HG03575 (cell line): ENCODE measurements at regions not wholly inside any gene's neighbourhood (a gene's known extent, or its start where the extent isn't known, plus 50 kb on each side); places are given as distances from the start of the nearest gene placed in this dataset.
"Not testable (repeated sequence)": the region's sequence is repeated elsewhere in the genome, so short reads cannot be mapped to it uniquely, and the experiment has no call there.

ENCODE experiments used
- ATAC-seq: cut with Tn5 transposase; IDR thresholded peaks from one replicate; pipeline ENCODE4 v1.9.1; 2021; ENCODE audit not compliant: unreplicated experiment, insufficient number of reproducible peaks, low FRiP score; ENCODE audit errors: extremely low read depth

DNA sequence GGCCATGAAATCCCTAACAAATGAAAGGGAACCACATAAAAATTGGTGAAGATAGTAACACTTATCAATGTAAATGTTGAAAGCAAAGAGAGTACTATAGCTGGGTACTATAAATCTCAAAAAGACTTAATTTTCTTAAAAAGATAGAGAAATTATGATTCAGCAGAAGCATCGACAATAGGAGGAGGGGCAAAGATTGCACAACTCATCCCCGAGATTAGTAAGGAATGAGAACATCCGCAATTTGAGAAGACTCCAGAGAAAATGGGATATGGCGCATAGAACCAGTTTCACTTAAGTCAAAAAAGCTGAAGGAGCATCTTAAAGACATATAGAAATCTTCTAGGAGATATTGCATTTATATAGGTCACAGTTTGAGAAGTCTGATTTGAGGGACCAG is 220.2 kb upstream of the SLC16A7 start:
- ATAC-seq, result no peak

DNA sequence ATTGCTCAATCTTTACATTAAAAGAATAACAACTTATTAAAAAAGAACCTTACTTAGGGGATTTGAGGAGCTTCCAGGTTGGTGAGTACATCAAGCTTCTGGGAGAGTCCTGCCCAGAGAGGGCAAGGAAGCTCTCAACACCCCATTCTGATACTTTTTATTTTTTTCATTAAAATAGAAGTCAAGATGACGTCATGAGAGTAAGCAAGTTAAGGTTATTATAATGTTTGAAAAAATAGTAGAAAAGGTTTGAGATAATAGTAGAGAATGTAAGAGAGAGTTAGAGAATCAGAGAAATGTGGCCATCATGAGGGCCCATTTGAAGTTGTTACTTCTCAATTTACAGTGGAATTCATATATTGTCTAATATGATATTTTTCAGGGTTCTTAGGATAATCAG is 221.0 kb upstream of the SLC16A7 start:
- no peak for ATAC-seq

DNA sequence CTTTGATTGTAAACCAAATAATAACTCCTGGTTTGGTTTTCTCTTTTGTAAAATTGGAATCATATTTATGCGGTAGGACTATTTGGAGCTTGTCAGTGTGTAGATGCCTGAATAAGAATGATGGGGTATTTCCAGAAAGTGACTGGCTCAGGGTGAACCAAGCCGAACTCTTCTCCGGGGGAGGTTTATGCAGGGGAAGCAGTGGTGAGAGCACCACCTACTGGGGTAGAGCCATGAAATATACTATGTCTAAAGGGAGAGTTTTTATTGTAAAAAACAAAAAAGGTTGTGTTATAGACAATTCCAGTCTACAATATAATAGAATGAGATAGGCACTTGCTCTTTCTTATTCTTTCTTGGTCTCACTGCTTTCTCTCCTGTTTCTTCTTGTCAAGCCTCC is 222.9 kb upstream of the SLC16A7 start:
- ATAC-seq, result no peak

DNA sequence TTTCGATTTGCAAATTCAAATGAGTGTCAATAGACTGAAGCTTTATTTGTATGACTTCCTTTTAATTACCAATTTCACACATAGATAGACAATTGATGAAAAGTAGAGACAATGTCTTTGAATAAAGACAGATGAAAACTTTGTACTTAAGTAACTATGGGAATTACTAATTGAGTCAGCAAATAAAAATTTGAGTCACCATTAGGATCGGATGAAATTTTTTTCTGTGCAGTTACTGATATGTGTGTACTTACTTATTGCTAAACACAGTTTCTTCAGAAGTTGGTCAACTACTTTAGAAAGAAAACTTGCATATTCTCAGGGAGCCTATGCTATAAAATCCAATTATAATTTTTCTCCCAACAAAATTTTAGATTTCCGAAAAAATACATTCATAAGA is 224.9 kb upstream of the SLC16A7 start:
- ATAC-seq, result no peak

DNA sequence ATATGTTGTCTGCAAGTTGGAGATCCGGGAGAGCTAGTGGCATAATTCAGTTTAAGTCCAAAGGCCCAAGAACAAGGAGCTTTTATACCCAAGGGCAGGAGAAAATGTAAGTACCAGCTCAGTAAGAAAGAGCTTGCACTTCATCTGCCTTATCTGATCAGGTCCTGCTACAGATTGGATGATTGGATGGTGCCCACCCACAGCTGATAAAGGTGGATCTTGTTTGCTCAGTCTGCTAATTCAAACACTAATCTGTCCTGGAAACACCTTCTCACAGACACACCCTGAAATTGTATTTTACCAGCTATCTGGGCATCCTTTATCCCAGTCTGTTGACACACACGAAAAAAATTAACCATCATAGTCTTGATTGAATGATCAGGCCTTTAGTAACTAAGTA is 230.7 kb upstream of the SLC16A7 start:
- no peak for ATAC-seq

DNA sequence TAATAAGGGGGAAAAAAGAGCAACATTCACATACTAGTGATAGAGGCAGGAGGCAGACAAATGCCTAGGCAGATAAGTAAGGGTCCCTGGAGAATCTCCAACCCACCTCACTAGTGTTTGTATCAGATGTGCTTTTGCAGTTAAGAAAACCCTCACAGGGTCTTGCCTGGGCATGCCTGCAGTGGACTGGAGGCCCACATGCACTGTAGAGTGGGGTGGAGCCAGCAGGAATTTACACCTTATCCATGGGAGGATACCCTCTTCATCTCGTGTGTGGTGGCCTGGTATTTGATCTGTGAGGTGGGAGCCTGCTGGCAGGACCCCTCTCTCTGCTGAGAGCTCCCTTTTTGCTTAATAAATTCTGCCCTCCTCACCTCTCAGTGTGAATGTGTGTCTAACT is 238.0 kb upstream of the SLC16A7 start:
- ATAC-seq, result no peak

DNA sequence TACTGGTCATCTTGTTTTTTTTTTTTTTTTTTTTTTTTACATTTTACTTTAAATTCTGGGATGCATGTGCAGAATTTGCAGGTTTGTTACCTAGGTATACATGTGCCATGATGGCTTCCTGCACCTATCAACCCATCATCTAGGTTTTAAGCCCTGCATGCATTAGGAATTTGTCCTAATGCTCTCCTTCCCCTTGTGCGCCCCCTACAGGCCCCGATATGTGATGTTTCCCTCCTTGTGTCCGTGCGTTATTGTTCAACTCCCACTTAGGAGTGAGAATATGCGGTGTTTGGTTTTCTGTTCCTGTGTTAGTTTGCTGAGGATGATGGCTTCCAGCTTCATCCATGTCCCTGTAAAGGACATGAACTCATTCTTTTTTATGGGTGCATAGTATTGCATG is 249.6 kb upstream of the SLC16A7 start:
- ATAC-seq, result not testable (repeated sequence)

DNA sequence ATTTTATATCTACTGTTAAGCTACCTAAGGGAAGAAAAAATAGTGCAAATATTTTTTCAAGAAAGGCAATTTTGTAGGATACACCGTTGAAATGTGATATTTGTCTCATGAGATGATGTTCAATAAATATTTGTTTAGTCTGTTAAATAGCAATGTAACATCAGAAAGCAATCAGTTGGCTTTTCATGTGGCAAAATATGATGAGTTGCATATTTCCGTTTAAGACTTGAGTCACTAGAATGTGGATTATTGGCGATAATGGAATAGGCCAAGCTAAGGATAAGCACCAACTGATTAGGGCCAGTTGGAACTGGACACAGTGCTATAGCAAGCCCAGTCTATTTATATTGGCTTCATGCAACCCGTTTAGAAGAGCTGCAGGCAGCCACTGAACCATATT is 250.4 kb upstream of the SLC16A7 start:
- no peak for ATAC-seq

DNA sequence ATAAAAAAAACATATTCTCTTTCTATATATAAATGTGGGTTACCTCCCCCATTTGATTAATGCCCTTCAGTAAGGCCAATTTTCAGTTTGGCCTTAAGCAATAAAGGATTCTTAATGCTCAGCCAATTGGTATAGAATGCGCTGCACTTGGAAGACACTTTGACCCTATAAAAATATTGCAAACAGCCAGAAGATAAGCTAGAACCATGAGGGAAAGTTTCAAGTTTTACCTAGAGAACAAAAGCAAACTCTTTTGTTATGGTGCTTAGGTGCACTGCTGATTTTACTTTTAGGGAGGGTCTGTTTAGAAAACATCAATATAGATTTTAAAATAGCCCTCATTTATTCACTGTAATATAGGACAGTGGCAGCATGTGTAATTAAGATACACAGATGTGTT is 251.6 kb upstream of the SLC16A7 start:
- ATAC-seq, result no peak

DNA sequence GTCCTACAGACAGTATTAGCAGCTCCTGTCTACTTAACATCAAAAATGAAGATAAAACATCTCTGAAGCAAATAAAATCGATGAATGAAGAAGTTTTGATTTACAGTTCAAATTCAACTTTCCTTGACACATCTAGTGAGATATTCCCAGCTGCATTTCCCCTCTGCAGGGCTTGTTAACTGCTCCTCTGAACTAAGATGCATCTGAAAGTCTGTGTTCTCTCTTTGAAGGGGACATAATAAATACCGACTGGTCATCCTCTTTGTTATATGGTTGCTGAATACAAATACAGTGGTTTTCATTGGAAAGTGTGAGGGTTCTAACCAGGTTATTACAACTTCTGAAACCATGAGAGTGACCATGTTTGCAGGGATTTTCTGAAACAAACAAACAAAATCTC is 266.4 kb upstream of the SLC16A7 start:
- ATAC-seq, result no peak

DNA sequence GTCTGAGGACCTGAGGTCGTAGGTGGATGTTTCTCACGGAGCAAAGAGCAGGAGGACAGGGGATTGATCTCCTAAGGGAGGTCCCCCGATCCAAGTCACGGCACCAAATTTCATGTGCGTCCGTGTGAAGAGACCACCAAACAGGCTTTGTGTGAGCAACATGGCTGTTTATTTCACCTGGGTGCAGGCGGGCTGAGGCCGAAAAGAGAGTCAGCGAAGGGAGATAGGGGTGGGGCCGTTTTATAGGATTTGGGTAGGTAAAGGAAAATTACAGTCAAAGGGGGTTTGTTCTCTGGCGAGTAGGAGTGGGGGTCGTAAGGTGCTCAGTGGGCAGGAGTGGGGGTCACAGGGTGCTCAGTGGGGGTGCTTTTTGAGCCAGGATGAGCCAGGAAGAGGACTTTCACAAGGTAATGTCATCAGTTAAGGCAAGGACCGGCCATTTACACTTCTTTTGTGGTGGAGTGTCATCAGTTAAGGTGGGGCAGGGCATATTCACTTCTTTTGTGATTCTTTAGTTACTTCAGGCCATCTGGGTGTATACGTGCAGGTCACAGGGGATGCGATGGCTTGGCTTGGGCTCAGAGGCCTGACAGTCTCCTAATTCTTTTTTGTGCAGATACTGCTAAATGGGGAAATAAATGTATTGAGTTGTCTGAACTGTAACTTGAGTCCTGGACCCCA is 267.3 kb upstream of the SLC16A7 start:
- not testable (repeated sequence) for ATAC-seq

DNA sequence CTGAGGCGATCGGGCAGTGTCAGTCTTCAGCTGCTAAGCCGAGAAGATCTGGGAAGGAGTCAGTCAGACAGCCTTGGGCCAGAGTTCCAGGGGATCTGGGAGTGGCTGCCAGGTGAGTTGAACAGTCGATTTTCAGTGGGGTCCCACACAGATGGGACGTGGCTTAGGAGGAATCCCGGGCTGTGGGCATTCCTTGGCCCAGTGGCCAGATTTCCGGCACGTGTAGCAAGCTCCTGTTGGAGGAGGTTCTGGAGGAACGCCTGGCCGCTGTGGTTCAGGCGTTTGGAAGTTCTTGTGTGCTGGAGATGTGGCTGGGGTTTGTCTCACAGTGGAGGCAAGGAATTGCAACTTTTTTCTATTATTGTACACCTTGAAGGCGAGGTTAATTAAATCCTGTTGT is 269.4 kb upstream of the SLC16A7 start:
- not testable (repeated sequence) for ATAC-seq

DNA sequence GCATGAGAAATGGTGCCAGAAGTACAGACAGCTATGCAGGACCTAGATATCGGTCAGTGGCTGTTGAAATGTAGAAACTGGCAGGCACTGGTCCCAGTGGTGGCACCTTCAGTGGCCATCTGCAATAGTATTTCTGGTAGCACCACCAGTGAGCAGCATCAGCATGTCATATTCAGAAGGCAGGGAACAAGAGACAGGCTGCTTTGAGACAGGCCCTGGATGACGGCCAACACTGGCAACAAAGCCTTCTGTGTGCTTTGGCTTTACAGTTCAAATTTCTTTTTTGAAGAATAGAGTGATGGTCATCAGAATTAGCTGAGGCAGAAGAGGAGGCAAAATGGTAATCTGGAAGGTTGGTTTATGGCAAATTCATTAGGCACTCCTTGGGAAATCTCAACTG is 273.4 kb upstream of the SLC16A7 start:
- no peak for ATAC-seq

DNA sequence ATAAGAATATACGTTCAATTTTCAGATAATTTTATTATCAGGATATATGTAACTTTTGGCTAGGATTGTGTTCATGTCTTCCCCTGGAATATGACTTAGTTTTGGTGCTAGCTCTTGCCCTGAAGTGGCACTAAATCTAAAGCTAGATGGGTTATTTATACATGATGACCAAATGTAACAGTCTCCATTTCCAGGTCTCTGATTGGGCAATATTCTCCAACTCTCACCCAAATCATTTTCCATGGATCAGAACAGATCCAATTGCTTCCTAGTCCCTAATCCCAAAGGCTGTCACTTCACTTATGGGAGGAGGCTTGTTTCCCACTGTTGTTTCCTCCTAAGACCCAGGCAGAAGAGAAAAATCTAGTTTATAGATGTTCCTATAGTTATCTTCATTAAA is 274.6 kb upstream of the SLC16A7 start:
- ATAC-seq, result no peak

DNA sequence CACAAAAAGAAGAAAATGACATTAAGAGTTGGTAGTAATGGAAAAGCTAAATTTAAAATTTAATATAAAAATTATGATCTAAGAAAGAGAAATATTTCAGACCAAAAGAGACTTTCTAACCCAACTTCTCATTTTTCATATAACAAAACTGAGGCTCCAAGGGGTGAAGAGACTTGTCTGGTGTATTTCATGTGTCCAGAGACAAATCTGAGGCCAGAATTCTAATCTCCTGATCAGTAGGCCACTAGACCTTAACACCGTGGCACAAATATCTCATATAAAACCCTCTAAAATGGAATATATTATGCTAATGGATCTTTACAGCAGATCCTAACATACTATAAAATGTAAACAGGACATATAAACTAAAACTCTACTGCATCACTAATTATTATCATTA is 275.7 kb upstream of the SLC16A7 start:
- no peak for ATAC-seq

DNA sequence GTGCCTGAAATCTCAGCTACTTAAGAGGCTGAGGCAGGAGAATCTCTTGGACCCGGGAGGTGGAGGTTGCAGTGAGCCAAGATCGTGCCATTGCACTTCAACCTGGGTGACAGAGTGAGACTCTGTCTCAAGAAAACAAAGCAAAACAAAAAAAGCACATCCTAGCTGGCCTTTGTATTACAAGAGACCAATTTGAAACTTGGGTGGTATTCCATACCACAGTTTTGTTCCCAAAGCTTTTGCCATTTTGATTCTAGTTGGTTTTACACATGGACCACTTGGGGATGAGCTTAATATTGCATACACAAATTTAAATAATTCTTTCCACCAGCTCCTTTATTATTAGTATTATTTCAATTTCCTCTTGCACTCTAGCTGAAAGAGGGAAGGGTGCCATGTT is 276.9 kb upstream of the SLC16A7 start:
- no peak for ATAC-seq

DNA sequence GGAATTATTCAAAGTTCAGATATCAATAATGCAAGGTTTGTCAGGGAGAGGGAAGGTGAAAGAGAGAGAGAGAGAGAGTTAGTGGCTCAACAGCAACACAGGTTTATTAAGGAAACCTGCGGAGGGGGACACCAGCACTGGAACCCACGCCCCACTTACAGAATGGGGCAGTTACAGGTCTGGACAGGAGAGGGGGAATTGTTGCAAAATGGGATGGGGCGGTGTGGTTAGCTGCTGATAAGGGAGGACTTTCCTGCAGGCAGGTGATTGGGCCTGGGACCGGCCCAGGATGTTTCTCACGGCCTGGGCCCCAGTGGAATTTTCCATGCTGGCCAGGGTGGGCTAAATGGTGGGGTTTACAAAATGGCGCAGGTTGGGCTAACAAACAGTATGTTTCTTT is 278.2 kb upstream of the SLC16A7 start:
- ATAC-seq, result no peak

DNA sequence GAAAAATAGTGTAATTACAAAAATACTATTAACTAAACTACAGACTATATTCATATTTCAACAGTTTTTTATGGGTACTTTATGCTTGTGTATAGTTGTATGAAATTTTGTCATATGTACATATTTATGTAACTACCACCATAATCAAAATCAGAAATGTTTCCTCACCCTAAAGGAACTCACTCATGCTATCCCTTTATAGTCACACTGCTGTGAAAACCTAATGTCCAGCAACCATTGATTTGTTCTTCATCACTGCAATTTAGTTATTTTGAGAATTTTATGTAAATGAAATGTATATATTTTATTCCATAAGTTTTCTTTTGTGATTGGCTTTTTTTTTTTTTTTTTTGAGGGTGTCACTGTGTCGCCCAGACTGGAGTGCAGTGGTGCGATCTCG is 278.9 kb upstream of the SLC16A7 start:
- ATAC-seq, result no peak

DNA sequence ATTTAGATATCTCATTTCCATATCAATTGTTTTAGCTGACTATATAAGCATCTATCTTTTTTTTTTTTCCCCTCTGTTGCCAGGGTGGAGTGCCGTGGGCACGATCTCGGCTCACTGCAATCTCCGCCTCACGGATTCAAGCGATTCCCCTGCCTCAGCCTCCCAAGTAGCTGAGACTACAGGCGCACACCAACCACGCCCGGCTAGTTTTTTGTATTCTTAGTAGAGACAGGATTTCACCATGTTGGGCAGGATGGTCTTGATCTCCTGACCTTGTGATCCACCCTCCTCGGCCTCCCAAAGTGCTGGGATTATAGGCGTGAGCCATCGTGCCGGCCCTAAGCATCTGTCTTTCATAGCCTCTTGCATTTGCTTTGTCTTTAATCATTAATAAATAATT is 279.5 kb upstream of the SLC16A7 start:
- not testable (repeated sequence) for ATAC-seq

DNA sequence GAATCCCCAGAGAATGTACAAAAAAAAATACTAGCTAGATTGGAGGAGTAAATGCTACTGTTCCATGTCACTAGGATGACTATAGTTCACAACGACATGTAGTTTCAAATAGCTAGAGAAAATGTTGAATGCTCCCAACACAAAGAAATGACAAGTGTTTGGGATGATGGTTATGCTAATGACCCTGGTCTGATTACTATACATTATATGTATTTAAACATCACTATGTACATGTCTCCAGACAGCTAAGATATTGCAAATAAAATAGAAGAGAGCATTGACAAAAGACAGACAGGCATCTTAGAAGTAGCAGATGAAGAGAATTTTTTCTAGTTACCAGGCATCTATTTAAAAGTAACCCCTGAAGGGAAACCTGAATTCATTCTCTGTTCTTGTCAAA is 281.6 kb upstream of the SLC16A7 start:
- ATAC-seq, result no peak

DNA sequence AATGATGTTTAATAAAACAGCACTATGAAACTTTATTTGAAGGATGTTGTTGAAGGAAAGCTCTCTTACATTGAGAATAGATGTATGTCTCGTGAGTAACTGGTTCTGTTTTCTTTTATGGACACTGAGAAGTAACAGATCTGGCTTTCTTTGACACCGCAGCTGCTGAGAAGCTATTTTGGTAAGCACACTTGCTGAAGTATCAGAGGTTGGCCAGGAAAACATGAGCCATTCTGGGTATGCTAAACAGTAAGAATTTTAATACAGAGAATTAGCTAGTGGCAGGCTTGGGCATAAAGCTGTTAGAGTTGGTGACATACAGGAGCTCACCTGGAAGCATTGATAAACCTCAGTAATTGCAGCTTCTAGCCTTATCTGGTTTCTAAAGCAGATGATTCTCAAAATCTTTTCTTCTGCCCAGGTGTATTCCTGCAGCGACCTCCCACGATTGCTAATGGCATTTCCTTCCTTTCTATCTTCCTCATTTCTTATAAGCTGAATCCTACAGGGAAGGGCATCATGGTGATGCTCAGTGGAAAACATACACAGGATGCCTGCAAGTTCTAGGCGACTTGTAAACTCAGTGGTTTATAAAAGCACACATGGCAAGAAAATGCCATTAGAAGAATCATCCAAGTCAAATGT is 291.6 kb upstream of the SLC16A7 start:
- no peak for ATAC-seq
